Liver (tissue), 8 donors: ENCODE measurements at regions not wholly inside any gene's neighbourhood (a gene's known extent, or its start where the extent isn't known, plus 50 kb on each side); places are given as distances from the start of the nearest gene placed in this dataset.

Experiments
- DNase-seq: peaks from one replicate; pipeline ENCODE4 v3.0.0-alpha.2; 2017; ENCODE audit warnings: low spot score
- H3K27ac ChIP-seq, 2 donors: one replicate each; pipeline ENCODE4 v1.7.0; 2013; ENCODE audit warnings: inconsistent platforms in 2 of 2, low read length in 2 of 2, control low read depth in 1 of 2, low read depth in 1 of 2, mild to moderate bottlenecking in 1 of 2
- H3K27me3 ChIP-seq, 4 donors: one replicate each; pipeline versions ENCODE4 v1.6.1 to v1.7.0; 2013; ENCODE audit warnings: low read length in 3 of 4, inconsistent platforms in 1 of 4, mild to moderate bottlenecking in 1 of 4, moderate library complexity in 1 of 4; ENCODE audit not compliant: control insufficient read depth in 4 of 4, insufficient read depth in 4 of 4
- H3K36me3 ChIP-seq, 4 donors: one replicate each; pipeline versions ENCODE4 v1.6.1 to v1.7.0; 2013; ENCODE audit warnings: low read length in 3 of 4, mild to moderate bottlenecking in 3 of 4, low read depth in 1 of 4, moderate library complexity in 1 of 4; ENCODE audit not compliant: control insufficient read depth in 4 of 4, insufficient read depth in 3 of 4
- H3K4me1 ChIP-seq, 4 donors: one replicate each; pipeline versions ENCODE4 v1.6.1 to v1.7.0; 2013; ENCODE audit warnings: low read length in 3 of 4, mild to moderate bottlenecking in 3 of 4, moderate library complexity in 1 of 4; ENCODE audit not compliant: control insufficient read depth in 4 of 4, insufficient read depth in 4 of 4
- H3K4me3 ChIP-seq, 3 donors: one replicate each; pipeline versions ENCODE4 v1.6.1 to v1.7.0; 2013; ENCODE audit warnings: low read length in 3 of 3, control low read depth in 1 of 3, low read depth in 1 of 3, mild to moderate bottlenecking in 1 of 3
- H3K9ac ChIP-seq, 2 donors: one replicate each; pipeline ENCODE4 v1.7.0; 2013; ENCODE audit warnings: low read length in 2 of 2, mild to moderate bottlenecking in 2 of 2, moderate library complexity in 2 of 2, control low read depth in 1 of 2, low read depth in 1 of 2
- H3K9me3 ChIP-seq, 4 donors: one replicate each; pipeline versions ENCODE4 v1.6.1 to v1.7.0; 2013; ENCODE audit warnings: low read length in 3 of 4; ENCODE audit not compliant: control insufficient read depth in 4 of 4
- ATF3 ChIP-seq: IDR thresholded peaks from 2 replicates; pipeline ENCODE4 v1.6.1; 2016; ENCODE audit warnings: antibody characterized with exemption
- EGR1 ChIP-seq, 2 donors: IDR thresholded peaks; 2 replicates each; pipeline ENCODE4 v1.6.1; 2016 to 2018; ENCODE audit warnings: antibody characterized with exemption in 2 of 2, low read depth in 2 of 2
- FOXA1 ChIP-seq: IDR thresholded peaks from 2 replicates; pipeline ENCODE4 v1.6.1; 2016; ENCODE audit warnings: antibody characterized with exemption
- FOXA2 ChIP-seq: IDR thresholded peaks from 2 replicates; pipeline ENCODE4 v1.6.1; 2016; ENCODE audit warnings: antibody characterized with exemption
- GABPA ChIP-seq, 2 donors: IDR thresholded peaks in 1 of 2; conservative IDR thresholded peaks in 1 of 2; 2 replicates each; pipeline ENCODE4 v1.6.1; 2016; ENCODE audit warnings: antibody characterized with exemption in 2 of 2, mild to moderate bottlenecking in 1 of 2, moderate library complexity in 1 of 2
- HNF4A ChIP-seq, 2 donors: conservative IDR thresholded peaks; 2 replicates each; pipeline ENCODE4 v1.6.1; 2016; ENCODE audit warnings: antibody characterized with exemption in 2 of 2, mild to moderate bottlenecking in 2 of 2
- HNF4G ChIP-seq: IDR thresholded peaks from 2 replicates; pipeline ENCODE4 v1.6.1; 2016; ENCODE audit warnings: antibody characterized with exemption
- JUND ChIP-seq, 2 donors: IDR thresholded peaks; 2 replicates each; pipeline ENCODE4 v1.6.1; 2016; ENCODE audit warnings: antibody characterized with exemption in 2 of 2
- MAX ChIP-seq: IDR thresholded peaks from 2 replicates; pipeline ENCODE4 v1.6.1; 2016; ENCODE audit warnings: antibody characterized with exemption
- NR2F2 ChIP-seq: IDR thresholded peaks from 2 replicates; pipeline ENCODE4 v1.6.1; 2016; ENCODE audit warnings: antibody characterized with exemption
- RAD21 ChIP-seq, 2 donors: IDR thresholded peaks; 2 replicates each; pipeline ENCODE4 v1.6.1; 2016; ENCODE audit warnings: antibody characterized with exemption in 2 of 2, mild to moderate bottlenecking in 2 of 2
- RXRA ChIP-seq, 2 donors: IDR thresholded peaks; 2 replicates each; pipeline ENCODE4 v1.6.1; 2017 to 2018; ENCODE audit warnings: antibody characterized with exemption in 2 of 2, mild to moderate bottlenecking in 1 of 2
- SP1 ChIP-seq: IDR thresholded peaks from 2 replicates; pipeline ENCODE4 v1.6.1; 2018; ENCODE audit warnings: antibody characterized with exemption, mild to moderate bottlenecking
- TAF1 ChIP-seq: conservative IDR thresholded peaks from 2 replicates; pipeline ENCODE4 v1.6.1; 2016; ENCODE audit warnings: antibody characterized with exemption, mild to moderate bottlenecking
- YY1 ChIP-seq: IDR thresholded peaks from 2 replicates; pipeline ENCODE4 v1.6.1; 2016; ENCODE audit warnings: antibody characterized with exemption, mild to moderate bottlenecking
- ZBTB33 ChIP-seq: IDR thresholded peaks from 2 replicates; pipeline ENCODE4 v1.6.1; 2016; ENCODE audit warnings: antibody characterized with exemption
- WGBS: extraction: QIAGEN DNeasy Blood & Tissue Kit; methylation state at CpG from one replicate; pipeline ENCODE4 v1.1.7; 2013; 5-methylcytosine and 5-hydroxymethylcytosine counted together
- TF ChIP-seq, protein P1 (sequence below): IDR thresholded peaks from 2 replicates; pipeline ENCODE4 v1.6.1; 2016; ENCODE audit warnings: antibody characterized with exemption, mild to moderate bottlenecking
- TF ChIP-seq, protein P2 (sequence below): fragments of 150-350 bp; IDR thresholded peaks from 2 replicates; pipeline ENCODE4 v1.5.1; 2017; ENCODE audit warnings: improper control_type of control experiment, low read depth, low read length; ENCODE audit not compliant: missing input control
- donor health status: healthy.
- donor health status: healthy.
- donor health status: healthy.
- donor health status: healthy.
- donor health status: healthy.

GRCh38 chr7:19296617-19297016 is 151.4 kb upstream of the FERD3L start (continued):
- TF ChIP-seq ZBTB33 = no peak

DNA sequence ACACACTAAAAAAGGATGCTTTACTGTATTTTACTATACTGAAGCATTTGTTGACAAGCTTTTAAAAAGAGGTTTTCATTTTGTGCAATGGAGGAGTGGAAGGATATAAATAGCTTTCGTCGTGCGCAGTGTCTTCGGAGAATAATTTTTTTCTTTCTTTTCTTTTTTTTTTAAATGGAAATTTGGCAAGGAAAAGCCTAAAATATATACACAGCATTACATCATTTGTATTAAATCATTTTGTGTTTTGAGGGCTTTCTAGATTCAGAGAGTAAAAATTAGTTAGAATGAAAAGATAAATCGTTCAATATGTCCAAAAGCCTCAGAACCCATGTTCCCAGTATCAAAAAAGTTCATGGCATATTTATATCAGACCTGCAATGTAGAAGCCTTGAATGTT is 150.2 kb upstream of the FERD3L start:
- Histone ChIP-seq H3K9me3 (no peaks in the 10 kb centered on the region), H3K36me3 (no peaks in the 10 kb centered on the region), H3K9ac (no peak overlapping the region), H3K4me3 (no peak overlapping the region), H3K27ac (no peak overlapping the region), H3K4me1 (no peaks in the 10 kb centered on the region), H3K27me3 (peaks cover 0 to 2% (median 0%) of the 10 kb centered on the region in 4 donors)
- TF ChIP-seq ZBTB33 (no peak), YY1 (no peak), SP1 (no peak), EGR1 (IDR thresholded peaks at IDR 0.05; ENCODE audit: low read depth in 2 of 2) (no peak), RAD21 (IDR thresholded peaks at IDR 0.05) (no peak), HNF4A (conservative IDR thresholded peaks at IDR 0.05) (no peak), FOXA2 (no peak), NR2F2 (no peak), JUND (IDR thresholded peaks at IDR 0.05) (no peak), GABPA (IDR thresholded peaks at IDR 0.05 in 1 of 2, conservative IDR thresholded peaks at IDR 0.05 in 1 of 2) (no peak), ATF3 (no peak), HNF4G (no peak), RXRA (IDR thresholded peaks at IDR 0.05) (no peak), TAF1 (no peak), MAX (no peak), FOXA1 (no peak)
- TF ChIP-seq, protein P1, sequence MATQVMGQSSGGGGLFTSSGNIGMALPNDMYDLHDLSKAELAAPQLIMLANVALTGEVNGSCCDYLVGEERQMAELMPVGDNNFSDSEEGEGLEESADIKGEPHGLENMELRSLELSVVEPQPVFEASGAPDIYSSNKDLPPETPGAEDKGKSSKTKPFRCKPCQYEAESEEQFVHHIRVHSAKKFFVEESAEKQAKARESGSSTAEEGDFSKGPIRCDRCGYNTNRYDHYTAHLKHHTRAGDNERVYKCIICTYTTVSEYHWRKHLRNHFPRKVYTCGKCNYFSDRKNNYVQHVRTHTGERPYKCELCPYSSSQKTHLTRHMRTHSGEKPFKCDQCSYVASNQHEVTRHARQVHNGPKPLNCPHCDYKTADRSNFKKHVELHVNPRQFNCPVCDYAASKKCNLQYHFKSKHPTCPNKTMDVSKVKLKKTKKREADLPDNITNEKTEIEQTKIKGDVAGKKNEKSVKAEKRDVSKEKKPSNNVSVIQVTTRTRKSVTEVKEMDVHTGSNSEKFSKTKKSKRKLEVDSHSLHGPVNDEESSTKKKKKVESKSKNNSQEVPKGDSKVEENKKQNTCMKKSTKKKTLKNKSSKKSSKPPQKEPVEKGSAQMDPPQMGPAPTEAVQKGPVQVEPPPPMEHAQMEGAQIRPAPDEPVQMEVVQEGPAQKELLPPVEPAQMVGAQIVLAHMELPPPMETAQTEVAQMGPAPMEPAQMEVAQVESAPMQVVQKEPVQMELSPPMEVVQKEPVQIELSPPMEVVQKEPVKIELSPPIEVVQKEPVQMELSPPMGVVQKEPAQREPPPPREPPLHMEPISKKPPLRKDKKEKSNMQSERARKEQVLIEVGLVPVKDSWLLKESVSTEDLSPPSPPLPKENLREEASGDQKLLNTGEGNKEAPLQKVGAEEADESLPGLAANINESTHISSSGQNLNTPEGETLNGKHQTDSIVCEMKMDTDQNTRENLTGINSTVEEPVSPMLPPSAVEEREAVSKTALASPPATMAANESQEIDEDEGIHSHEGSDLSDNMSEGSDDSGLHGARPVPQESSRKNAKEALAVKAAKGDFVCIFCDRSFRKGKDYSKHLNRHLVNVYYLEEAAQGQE = no peak
- TF ChIP-seq, protein P2, sequence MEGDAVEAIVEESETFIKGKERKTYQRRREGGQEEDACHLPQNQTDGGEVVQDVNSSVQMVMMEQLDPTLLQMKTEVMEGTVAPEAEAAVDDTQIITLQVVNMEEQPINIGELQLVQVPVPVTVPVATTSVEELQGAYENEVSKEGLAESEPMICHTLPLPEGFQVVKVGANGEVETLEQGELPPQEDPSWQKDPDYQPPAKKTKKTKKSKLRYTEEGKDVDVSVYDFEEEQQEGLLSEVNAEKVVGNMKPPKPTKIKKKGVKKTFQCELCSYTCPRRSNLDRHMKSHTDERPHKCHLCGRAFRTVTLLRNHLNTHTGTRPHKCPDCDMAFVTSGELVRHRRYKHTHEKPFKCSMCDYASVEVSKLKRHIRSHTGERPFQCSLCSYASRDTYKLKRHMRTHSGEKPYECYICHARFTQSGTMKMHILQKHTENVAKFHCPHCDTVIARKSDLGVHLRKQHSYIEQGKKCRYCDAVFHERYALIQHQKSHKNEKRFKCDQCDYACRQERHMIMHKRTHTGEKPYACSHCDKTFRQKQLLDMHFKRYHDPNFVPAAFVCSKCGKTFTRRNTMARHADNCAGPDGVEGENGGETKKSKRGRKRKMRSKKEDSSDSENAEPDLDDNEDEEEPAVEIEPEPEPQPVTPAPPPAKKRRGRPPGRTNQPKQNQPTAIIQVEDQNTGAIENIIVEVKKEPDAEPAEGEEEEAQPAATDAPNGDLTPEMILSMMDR = no peak
- 76% methylated on average over 5 of the region's 5 CpGs for WGBS
- no peak for DNase-seq
